Fibroblast of lung (primary cell): ENCODE measurements at regions not wholly inside any gene's neighbourhood (a gene's known extent, or its start where the extent isn't known, plus 50 kb on each side); places are given as distances from the start of the nearest gene placed in this dataset.

Source experiments
- EZH2 ChIP-seq: IDR thresholded peaks from 2 replicates; pipeline ENCODE4 v1.5.1; 2012; ENCODE audit warnings: low read length, control low read depth, mild to moderate bottlenecking; ENCODE audit errors: missing control alignments
- TF ChIP-seq, protein P1 (sequence below), 2 donors: IDR thresholded peaks in 1 of 2; conservative IDR thresholded peaks in 1 of 2; 1 replicate in 1 of 2; 2 replicates in 1 of 2; pipeline ENCODE4 v1.5.1; 2011 to 2012; ENCODE audit warnings: low read length in 2 of 2, control low read depth in 1 of 2, inconsistent platforms in 1 of 2, low read depth in 1 of 2, mild to moderate bottlenecking in 1 of 2

DNA sequence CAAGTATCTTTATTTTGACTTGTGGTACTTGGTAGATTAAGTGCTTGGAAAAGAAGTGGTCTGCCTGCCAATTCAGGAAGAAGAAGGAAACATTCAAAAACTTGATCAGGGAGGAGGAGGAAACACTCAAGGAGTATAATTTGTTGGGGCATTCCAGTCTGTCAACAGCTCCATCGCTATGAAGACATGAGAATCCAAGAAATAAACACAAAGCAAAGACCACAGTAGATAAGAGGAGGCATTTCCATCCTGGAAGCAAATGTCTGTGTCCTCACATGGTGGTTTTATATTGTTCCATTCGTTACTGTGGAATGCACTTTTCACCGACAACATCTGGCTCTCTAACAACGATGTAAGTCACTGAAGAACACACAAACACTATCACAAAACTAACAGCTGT, 176.1 kb upstream of the FRMD4B start:
- TF ChIP-seq, protein P1, sequence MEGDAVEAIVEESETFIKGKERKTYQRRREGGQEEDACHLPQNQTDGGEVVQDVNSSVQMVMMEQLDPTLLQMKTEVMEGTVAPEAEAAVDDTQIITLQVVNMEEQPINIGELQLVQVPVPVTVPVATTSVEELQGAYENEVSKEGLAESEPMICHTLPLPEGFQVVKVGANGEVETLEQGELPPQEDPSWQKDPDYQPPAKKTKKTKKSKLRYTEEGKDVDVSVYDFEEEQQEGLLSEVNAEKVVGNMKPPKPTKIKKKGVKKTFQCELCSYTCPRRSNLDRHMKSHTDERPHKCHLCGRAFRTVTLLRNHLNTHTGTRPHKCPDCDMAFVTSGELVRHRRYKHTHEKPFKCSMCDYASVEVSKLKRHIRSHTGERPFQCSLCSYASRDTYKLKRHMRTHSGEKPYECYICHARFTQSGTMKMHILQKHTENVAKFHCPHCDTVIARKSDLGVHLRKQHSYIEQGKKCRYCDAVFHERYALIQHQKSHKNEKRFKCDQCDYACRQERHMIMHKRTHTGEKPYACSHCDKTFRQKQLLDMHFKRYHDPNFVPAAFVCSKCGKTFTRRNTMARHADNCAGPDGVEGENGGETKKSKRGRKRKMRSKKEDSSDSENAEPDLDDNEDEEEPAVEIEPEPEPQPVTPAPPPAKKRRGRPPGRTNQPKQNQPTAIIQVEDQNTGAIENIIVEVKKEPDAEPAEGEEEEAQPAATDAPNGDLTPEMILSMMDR (conservative IDR thresholded peaks at IDR 0.05 in 1 of 2, IDR thresholded peaks at IDR 0.05 in 1 of 2; ENCODE audit: low read depth in 1 of 2, low read length in 2 of 2), result no peak
- no peak for TF ChIP-seq EZH2
